Epithelial cell of esophagus (primary cell): ENCODE measurements at regions not wholly inside any gene's neighbourhood (a gene's known extent, or its start where the extent isn't known, plus 50 kb on each side); places are given as distances from the start of the nearest gene placed in this dataset.

Source experiments
- DNase-seq: peaks from one replicate; pipeline ENCODE4 v3.0.0; 2010; ENCODE audit warnings: low read depth
- H3K4me3 ChIP-seq: 2 replicates; pipeline ENCODE4 v1.5.1; 2011; ENCODE audit warnings: mild to moderate bottlenecking, low read length, control low read depth
- TF ChIP-seq, protein P1 (sequence below): IDR thresholded peaks from 2 replicates; pipeline ENCODE4 v1.5.1; 2011; ENCODE audit warnings: low read depth, mild to moderate bottlenecking, low read length, control low read depth, inconsistent platforms; ENCODE audit not compliant: insufficient read depth; ENCODE audit errors: missing control alignments

DNA sequence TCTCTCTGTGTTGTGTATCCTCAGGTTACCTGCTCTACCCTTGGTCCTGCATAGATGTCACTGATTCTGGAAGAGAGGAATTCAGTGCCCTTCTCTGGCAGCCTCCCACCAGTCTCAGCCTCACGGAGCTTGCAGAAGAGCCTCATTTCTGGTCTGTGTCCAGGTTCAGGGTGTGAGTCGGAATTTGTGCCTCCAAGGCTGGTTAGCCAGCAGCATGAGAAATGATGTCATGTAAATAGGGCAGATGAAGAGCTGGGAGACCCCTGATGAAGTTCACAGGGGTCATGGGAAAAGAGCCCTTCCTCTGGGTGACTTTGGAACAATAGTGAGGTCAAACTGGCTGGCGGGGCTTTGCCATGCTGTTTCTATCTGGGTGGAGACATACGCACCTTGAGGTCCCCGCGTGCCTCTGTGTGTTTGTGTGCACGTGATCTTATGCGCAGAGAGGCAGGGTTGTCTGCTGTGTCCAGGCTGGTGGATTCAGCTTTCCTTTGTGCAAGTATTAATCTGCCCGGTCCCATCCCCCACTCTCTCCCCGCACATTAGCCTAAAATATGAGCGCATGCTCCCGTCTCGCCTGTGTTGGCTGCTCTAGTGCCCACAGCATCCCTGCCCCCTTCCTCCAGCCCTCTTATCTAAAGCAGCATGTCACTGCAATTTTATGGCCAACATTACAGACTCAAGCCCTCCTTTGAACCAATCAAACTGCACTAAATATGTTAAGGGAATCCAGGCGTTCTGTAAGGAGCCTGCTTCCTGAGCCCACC, 256.3 kb upstream of the ZFHX3 start:
- no peak for DNase-seq
- TF ChIP-seq, protein P1, sequence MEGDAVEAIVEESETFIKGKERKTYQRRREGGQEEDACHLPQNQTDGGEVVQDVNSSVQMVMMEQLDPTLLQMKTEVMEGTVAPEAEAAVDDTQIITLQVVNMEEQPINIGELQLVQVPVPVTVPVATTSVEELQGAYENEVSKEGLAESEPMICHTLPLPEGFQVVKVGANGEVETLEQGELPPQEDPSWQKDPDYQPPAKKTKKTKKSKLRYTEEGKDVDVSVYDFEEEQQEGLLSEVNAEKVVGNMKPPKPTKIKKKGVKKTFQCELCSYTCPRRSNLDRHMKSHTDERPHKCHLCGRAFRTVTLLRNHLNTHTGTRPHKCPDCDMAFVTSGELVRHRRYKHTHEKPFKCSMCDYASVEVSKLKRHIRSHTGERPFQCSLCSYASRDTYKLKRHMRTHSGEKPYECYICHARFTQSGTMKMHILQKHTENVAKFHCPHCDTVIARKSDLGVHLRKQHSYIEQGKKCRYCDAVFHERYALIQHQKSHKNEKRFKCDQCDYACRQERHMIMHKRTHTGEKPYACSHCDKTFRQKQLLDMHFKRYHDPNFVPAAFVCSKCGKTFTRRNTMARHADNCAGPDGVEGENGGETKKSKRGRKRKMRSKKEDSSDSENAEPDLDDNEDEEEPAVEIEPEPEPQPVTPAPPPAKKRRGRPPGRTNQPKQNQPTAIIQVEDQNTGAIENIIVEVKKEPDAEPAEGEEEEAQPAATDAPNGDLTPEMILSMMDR = no peak
- H3K4me3 ChIP-seq = no peak overlapping the region

DNA sequence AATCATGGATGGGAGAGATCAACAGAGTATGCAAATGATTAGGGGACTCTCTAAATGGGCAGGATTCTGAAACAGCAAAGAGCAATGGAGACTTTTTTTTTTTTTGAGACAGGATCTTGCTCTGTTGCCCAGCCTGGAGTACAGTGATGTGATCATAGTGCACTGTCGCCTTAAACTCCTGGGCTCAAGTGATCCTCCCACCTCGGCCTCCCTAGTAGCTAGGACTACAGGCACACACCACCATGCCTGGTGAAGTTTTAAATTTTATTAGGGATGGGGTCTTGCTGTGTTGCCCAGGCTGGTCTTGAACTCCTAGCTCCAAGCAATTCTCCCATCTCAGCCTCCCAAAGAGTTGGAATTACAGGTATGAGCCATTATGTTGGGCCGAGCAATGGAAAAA, 255.0 kb upstream of the ZFHX3 start:
- TF ChIP-seq, protein P1 = no peak
- no peak for DNase-seq
- no peak overlapping the region for H3K4me3 ChIP-seq

DNA sequence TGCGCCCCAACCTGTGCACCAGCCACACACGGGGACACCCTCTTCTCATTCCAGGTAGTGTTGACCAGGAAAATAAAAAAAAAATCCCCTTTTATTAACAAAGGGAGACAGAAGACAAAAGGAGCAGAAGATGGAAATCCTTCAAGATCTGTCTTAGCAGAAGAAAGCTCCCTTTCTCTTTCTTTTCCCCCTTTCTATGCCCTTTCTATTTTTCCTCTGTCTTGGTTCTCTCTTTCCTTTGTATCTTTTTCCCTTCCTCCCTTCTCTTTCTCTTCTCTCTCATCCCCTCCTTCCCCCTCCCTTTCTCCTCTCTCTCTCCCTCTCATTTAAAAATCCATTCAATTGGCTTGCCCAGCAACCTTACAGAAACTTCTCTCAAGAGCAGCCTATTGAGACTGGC, 254.1 kb upstream of the ZFHX3 start:
- H3K4me3 ChIP-seq = no peak overlapping the region
- no peak for DNase-seq
- TF ChIP-seq, protein P1 = no peak

DNA sequence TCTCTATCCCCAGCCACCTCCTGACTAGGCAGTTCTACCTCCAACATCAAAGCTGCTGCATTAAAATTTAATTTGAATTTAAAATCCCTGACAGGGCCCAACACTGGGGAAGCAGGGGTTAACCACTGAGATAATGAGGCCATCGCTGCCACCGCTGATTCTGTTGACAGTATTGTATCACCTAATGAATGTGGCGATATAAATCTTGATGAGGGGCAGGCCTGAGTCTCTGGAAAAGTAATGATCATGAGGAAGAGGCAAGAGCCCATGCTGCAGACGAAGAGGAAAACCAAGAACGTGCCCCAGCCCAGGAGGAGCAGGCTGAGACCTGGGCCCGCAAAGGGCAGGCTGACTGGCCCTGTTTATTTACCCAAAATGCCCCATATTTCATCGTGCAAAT, 251.4 kb upstream of the ZFHX3 start:
- no peak overlapping the region for H3K4me3 ChIP-seq
- no peak for DNase-seq
- TF ChIP-seq, protein P1 = no peak

DNA sequence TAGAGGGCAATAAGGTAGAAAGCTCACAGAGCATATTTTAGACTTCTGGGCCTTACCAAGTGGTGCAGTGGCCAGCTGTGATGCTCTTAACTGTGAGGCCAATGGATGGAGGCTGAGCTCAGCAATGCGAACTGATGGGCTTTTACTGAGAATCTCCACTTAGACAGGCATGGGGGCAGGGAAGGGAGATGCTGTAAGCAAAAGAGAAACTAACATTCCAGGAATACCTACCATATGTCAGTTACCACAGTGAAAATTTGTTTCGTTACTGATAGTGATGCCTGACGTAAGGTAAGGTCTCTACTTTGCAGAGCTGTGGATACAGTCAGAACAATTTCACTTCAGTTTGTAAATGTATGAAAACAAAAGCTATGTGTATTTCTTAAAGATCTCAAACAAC, 250.6 kb upstream of the ZFHX3 start:
- DNase-seq = no peak
- H3K4me3 ChIP-seq = no peak overlapping the region
- TF ChIP-seq, protein P1 = no peak

DNA sequence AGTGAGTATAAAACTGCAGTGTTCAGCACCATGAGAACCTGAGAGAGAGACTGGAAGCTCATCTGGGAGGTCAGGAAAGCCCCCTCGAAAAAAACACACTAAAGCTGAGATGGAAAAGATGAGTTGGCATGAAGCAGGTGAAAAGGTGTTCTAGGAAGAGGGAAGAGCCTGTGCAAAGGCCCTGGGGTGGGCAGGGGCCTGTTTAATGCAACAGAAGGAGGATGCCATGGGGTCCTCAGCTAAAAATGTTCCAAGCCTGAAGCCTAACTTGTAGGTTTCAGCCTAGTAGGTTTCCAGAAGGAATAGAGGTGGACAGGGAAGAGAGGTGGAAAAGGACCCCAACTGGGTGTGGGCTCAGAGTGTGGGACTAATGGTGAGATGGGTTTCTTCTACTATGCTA, 242.3 kb upstream of the ZFHX3 start:
- DNase-seq = no peak
- no peak overlapping the region for H3K4me3 ChIP-seq
- TF ChIP-seq, protein P1 = no peak

DNA sequence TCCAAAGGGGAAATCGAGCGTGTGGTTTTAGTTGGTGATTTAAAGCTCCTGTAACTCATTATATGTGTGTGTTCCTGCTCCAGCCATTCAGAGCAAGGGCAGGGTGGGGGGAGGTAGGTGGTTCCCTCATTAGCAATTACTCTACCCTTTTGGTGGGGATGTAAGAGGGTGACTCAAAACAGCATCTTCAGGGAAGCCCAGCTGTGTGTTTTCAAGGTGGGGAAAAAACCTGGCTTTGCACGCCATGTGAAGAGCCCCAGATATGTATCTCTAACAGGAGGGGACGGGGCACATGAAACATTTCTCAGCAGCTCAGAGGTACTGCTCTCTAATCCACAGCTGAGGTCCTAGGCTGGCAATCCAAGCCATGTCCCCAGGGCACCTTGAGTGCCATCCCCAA, 241.3 kb upstream of the ZFHX3 start:
- DNase-seq = no peak
- no peak overlapping the region for H3K4me3 ChIP-seq
- TF ChIP-seq, protein P1 = no peak
